ENCODE measurements at regions not wholly inside any gene's neighbourhood (a gene's known extent, or its start where the extent isn't known, plus 50 kb on each side); places are given as distances from the start of the nearest gene placed in this dataset.

GRCh38 chr3:81295906-81296577 is 465.4 kb downstream of the GBE1 start:
- no peak overlapping the region for H3K27ac Mint-ChIP-seq (ENCODE audit: unreplicated experiment)
- peaks cover 3% of the 10 kb centered on the region for H3K27me3 Mint-ChIP-seq (ENCODE audit: unreplicated experiment)
- no peak for DNase-seq (ENCODE audit: low spot score)
- no peaks in the 10 kb centered on the region for H3K36me3 Mint-ChIP-seq (ENCODE audit: low read depth, unreplicated experiment)
- H3K4me1 Mint-ChIP-seq (ENCODE audit: unreplicated experiment), result no peaks in the 10 kb centered on the region
- H3K4me3 Mint-ChIP-seq (ENCODE audit: unreplicated experiment), result no peak overlapping the region
- no peaks in the 10 kb centered on the region for H3K9me3 Mint-ChIP-seq (ENCODE audit: unreplicated experiment)
- TF ChIP-seq, protein P1, sequence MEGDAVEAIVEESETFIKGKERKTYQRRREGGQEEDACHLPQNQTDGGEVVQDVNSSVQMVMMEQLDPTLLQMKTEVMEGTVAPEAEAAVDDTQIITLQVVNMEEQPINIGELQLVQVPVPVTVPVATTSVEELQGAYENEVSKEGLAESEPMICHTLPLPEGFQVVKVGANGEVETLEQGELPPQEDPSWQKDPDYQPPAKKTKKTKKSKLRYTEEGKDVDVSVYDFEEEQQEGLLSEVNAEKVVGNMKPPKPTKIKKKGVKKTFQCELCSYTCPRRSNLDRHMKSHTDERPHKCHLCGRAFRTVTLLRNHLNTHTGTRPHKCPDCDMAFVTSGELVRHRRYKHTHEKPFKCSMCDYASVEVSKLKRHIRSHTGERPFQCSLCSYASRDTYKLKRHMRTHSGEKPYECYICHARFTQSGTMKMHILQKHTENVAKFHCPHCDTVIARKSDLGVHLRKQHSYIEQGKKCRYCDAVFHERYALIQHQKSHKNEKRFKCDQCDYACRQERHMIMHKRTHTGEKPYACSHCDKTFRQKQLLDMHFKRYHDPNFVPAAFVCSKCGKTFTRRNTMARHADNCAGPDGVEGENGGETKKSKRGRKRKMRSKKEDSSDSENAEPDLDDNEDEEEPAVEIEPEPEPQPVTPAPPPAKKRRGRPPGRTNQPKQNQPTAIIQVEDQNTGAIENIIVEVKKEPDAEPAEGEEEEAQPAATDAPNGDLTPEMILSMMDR (IDR thresholded peaks at IDR 0.05; ENCODE audit: unreplicated experiment), result no peak

DNA sequence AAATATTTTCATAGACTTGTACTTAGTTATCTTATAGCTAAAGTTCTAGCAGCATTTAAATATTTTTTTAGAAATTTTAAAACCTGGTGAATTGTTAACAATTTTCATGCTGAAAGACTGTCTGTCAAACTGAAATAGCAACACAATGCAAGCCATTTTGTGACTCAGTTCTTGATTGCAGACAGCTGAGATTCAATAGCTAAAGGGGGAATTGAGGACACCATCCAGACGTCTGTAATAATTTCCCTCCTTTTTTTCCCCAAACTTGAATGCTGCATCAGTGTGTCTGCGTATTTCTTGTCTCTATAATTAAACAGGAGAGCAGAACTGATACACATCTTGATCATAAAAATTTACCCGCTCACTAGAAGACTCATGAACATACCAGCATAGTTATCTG is 468.3 kb downstream of the GBE1 start:
- H3K27ac Mint-ChIP-seq (ENCODE audit: unreplicated experiment), result no peak overlapping the region
- no peaks in the 10 kb centered on the region for H3K4me1 Mint-ChIP-seq (ENCODE audit: unreplicated experiment)
- H3K4me3 Mint-ChIP-seq (ENCODE audit: unreplicated experiment), result no peak overlapping the region
- H3K9me3 Mint-ChIP-seq (ENCODE audit: unreplicated experiment), result no peaks in the 10 kb centered on the region
- no peaks in the 10 kb centered on the region for H3K27me3 Mint-ChIP-seq (ENCODE audit: unreplicated experiment)
- no peak for DNase-seq (ENCODE audit: low spot score)
- TF ChIP-seq, protein P1 (IDR thresholded peaks at IDR 0.05; ENCODE audit: unreplicated experiment), result no peak
- H3K36me3 Mint-ChIP-seq (ENCODE audit: low read depth, unreplicated experiment), result no peaks in the 10 kb centered on the region

GRCh38 chr3:81291586-81291985 is 469.9 kb downstream of the GBE1 start:
- no peak for DNase-seq (ENCODE audit: low spot score)
- Mint-ChIP-seq H3K9me3 (ENCODE audit: unreplicated experiment) (no peaks in the 10 kb centered on the region), H3K27me3 (ENCODE audit: unreplicated experiment) (no peaks in the 10 kb centered on the region), H3K4me1 (ENCODE audit: unreplicated experiment) (no peaks in the 10 kb centered on the region), H3K4me3 (ENCODE audit: unreplicated experiment) (no peak overlapping the region), H3K36me3 (ENCODE audit: low read depth, unreplicated experiment) (no peaks in the 10 kb centered on the region), H3K27ac (ENCODE audit: unreplicated experiment) (no peak overlapping the region)
- TF ChIP-seq, protein P1 (IDR thresholded peaks at IDR 0.05; ENCODE audit: unreplicated experiment), result no peak

DNA sequence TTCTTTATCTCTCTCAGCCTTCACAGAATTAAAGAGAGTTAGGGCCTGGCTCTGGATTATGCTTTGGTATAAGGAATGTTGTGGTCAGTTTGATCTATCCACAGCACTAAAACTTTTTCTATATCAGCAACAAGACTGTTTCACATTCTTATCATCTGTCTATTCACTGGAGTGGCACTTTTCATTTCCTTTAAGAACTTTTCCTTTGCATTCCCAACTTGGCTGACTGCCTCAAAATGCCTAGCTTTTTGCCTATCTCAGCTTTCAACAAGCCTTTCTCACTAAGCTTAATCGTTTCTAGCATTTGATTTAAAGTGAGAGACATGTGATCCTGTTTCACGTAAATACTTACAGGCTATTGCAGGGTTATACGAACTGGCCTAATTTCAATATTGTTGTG is 471.8 kb downstream of the GBE1 start:
- DNase-seq (ENCODE audit: low spot score), result no peak
- no peaks in the 10 kb centered on the region for H3K36me3 Mint-ChIP-seq (ENCODE audit: low read depth, unreplicated experiment)
- H3K4me3 Mint-ChIP-seq (ENCODE audit: unreplicated experiment), result no peak overlapping the region
- no peak overlapping the region for H3K27ac Mint-ChIP-seq (ENCODE audit: unreplicated experiment)
- H3K27me3 Mint-ChIP-seq (ENCODE audit: unreplicated experiment), result no peaks in the 10 kb centered on the region
- H3K9me3 Mint-ChIP-seq (ENCODE audit: unreplicated experiment), result no peaks in the 10 kb centered on the region
- TF ChIP-seq, protein P1 (IDR thresholded peaks at IDR 0.05; ENCODE audit: unreplicated experiment), result no peak
- H3K4me1 Mint-ChIP-seq (ENCODE audit: unreplicated experiment), result no peaks in the 10 kb centered on the region

GRCh38 chr3:81279481-81280379 is 481.7 kb downstream of the GBE1 start:
- DNase-seq (ENCODE audit: low spot score), result no peak
- no peak overlapping the region for H3K27ac Mint-ChIP-seq (ENCODE audit: unreplicated experiment)

More at GRCh38 chr3:81279481-81280379, 481.7 kb downstream of the GBE1 start:
- Mint-ChIP-seq H3K9me3 (ENCODE audit: unreplicated experiment) (no peaks in the 10 kb centered on the region), H3K27me3 (ENCODE audit: unreplicated experiment) (no peaks in the 10 kb centered on the region), H3K4me1 (ENCODE audit: unreplicated experiment) (no peaks in the 10 kb centered on the region), H3K36me3 (ENCODE audit: low read depth, unreplicated experiment) (no peaks in the 10 kb centered on the region), H3K4me3 (ENCODE audit: unreplicated experiment) (no peak overlapping the region)
- TF ChIP-seq, protein P1 (IDR thresholded peaks at IDR 0.05; ENCODE audit: unreplicated experiment), result no peak

All from endothelial cell (in vitro differentiated cells).